GM12872 (cell line): ENCODE measurements at regions not wholly inside any gene's neighbourhood (a gene's known extent, or its start where the extent isn't known, plus 50 kb on each side); places are given as distances from the start of the nearest gene placed in this dataset.

ENCODE experiments used
- CTCF ChIP-seq: IDR thresholded peaks from 3 replicates; pipeline ENCODE4 v1.5.1; 2011; ENCODE audit warnings: low read depth, mild to moderate bottlenecking, low read length, moderate library complexity; ENCODE audit not compliant: insufficient read depth

- TF ChIP-seq CTCF: no peak
Measured at GRCh38 chr11:28826807-28827206, 718.6 kb downstream of the METTL15 start.

GRCh38 chr11:28822576-28822975 lies 714.4 kb downstream of the METTL15 start:
- TF ChIP-seq CTCF: no peak

- TF ChIP-seq CTCF: no peak
Measured at GRCh38 chr11:28820296-28820989, 712.3 kb downstream of the METTL15 start.

- no peak for TF ChIP-seq CTCF
Measured at GRCh38 chr11:28819741-28820140, 711.6 kb downstream of the METTL15 start.

GRCh38 chr11:28815110-28815509 lies 706.9 kb downstream of the METTL15 start:
- no peak for TF ChIP-seq CTCF

- TF ChIP-seq CTCF: no peak
Measured at GRCh38 chr11:28808771-28809170, 700.6 kb downstream of the METTL15 start.

GRCh38 chr11:28799316-28799715 lies 691.1 kb downstream of the METTL15 start:
- no peak for TF ChIP-seq CTCF
